Pancreas (tissue), 10 donors: ENCODE measurements at regions not wholly inside any gene's neighbourhood (a gene's known extent, or its start where the extent isn't known, plus 50 kb on each side); places are given as distances from the start of the nearest gene placed in this dataset.

Source experiments
- ATAC-seq, 4 donors: fragments of 200-7000 bp; cut with Tn5 transposase; one replicate each; pipeline versions ENCODE4 v1.8.0 to v1.9.1; 2020; ENCODE audit warnings: mild to moderate bottlenecking in 4 of 4, moderate library complexity in 4 of 4
- DNase-seq, 6 donors: peaks; one replicate each; pipeline ENCODE4 v3.0.0-alpha.2; 2020
- FAIRE-seq: peaks from 2 replicates; lab custom pipeline; 2012; peaks lifted over from hg19 to GRCh38; lab: Jason Lieb, UNC
- H3K27ac ChIP-seq, 4 donors: fragments of 200-600 bp; sonication (generic); 1 replicate in 3 of 4; 2 replicates in 1 of 4; pipeline versions ENCODE4 v1.5.0 to v1.8.0; 2020
- H3K27me3 ChIP-seq, 4 donors: fragments of 200-600 bp; one replicate each; pipeline ENCODE4 v1.8.0; 2021
- H3K36me3 ChIP-seq, 3 donors: fragments of 200-600 bp; sonication (generic) in 1 of 3; one replicate each; pipeline versions ENCODE4 v1.5.0 to v1.8.0; 2020 to 2021
- H3K4me1 ChIP-seq, 3 donors: fragments of 200-600 bp; one replicate each; pipeline ENCODE4 v1.8.0; 2021
- H3K4me3 ChIP-seq, 4 donors: fragments of 200-600 bp; sonication (generic) in 2 of 4; one replicate each; pipeline versions ENCODE4 v1.5.0 to v1.8.0; 2020 to 2021
- H3K9me3 ChIP-seq, 4 donors: fragments of 200-600 bp; one replicate each; pipeline ENCODE4 v1.8.0; 2021
- CTCF ChIP-seq, 4 donors: fragments of 200-600 bp; sonication (generic) in 3 of 4; IDR thresholded peaks; one replicate each; pipeline versions ENCODE4 v1.5.0 to v1.8.0; 2021; ENCODE audit warnings: antibody characterized with exemption in 4 of 4
- WGBS, 2 donors: extraction: QIAGEN DNeasy Blood & Tissue Kit; methylation state at CpG; one replicate each; pipeline ENCODE4 v1.1.7; 2013; 5-methylcytosine and 5-hydroxymethylcytosine counted together
- intact Hi-C, 3 donors: fragments of 100-400 bp; cut with DNase I; formaldehyde crosslinking; loops; one replicate each; pipeline versions ENCODE4 v1.11.1 to v1.14.2; 2022
- donor health status: healthy with polysubstance abuse.
- donor health status: DM: no; HTN: no; CAD: no; lungs with moderate emphysema.
- donor health status: DM: no; HTN: no; CAD: no.
- donor health status: control.
- donor health status: control.
- donor health status: Bipolar disorder and iron deficiency.
- donor health status: DM: yes; HTN: yes; CAD: no.
- donor health status: DM: no; HTN: no; CAD: no.
- donor health status: DM: no; HTN: no; CAD: no.
- donor health status: DM: yes; HTN: yes; CAD: no.

DNA sequence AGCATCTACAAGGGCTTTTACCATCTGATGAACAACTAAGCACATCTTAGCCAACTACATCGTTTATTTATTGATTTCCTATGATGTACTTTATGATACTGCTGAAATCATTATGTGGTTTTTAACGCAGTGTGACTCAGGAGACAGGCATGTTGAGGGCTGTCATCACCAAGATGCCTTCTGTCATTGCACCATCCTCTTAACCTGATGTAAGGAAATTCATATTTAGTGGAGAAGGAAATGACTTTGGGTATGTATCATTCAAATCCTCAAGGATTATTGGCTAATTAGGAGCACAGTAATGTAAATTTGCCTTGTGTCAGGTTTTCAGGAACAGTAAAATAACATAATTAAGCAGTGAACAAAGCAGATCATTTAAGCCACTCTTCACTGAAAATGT, 138.5 kb upstream of the MGMT start:
- TF ChIP-seq CTCF (IDR thresholded peaks at IDR 0.05): no peak
- no peak for DNase-seq
- peaks cover 0 to 7% (median 0%) of the 10 kb centered on the region in 4 donors for H3K27me3 ChIP-seq
- H3K9me3 ChIP-seq: no peaks in the 10 kb centered on the region
- H3K27ac ChIP-seq: no peak overlapping the region
- WGBS, 2 donors: 33 to 40% methylated on average over 2 of the region's 2 CpGs
- no peaks in the 10 kb centered on the region for H3K4me1 ChIP-seq
- H3K4me3 ChIP-seq: no peak overlapping the region
- intact Hi-C loops: no loop called here
- no peak for ATAC-seq
- no peaks in the 10 kb centered on the region for H3K36me3 ChIP-seq
- no peak for FAIRE-seq

DNA sequence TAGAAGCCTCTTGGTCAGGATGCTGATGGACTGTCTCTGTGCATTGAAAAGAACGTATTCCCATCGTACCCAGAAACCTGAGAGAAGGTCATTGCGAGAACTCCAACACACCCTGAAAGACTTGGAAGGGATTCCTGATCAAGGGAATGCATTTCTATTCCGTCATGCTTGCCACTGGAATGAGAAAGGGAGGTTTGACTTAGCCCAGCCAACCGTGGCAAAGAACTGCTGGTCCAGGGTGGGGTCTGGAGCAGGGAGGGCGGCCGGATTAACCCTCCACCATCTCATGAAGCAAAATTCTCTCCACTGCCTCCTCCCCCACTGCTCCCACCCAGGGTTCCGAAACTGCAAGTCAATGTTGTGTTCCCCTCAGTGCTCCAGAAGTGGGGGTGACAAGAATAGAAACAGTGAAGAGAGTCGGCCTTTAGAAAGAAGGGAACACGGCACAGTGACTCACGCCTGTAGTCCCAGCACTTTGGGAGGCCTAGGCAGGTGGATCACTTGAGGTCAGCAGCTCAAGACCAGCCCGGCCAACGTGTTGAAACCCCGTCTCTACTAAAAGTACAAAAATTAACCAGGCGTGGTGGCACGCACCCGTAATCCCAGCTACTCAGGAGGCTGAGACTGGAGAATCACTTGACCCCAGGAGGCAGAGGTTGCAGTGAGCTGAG, 137.5 kb upstream of the MGMT start:
- peaks cover 0 to 7% (median 0%) of the 10 kb centered on the region in 4 donors for H3K27me3 ChIP-seq
- no peak for DNase-seq
- H3K4me3 ChIP-seq: no peak overlapping the region
- intact Hi-C loops: no loop called here
- no peaks in the 10 kb centered on the region for H3K4me1 ChIP-seq
- no peaks in the 10 kb centered on the region for H3K9me3 ChIP-seq
- TF ChIP-seq CTCF (IDR thresholded peaks at IDR 0.05): no peak
- WGBS, 2 donors: 66 to 74% methylated on average over 17 of the region's 17 CpGs
- no peak for ATAC-seq
- no peaks in the 10 kb centered on the region for H3K36me3 ChIP-seq
- H3K27ac ChIP-seq: no peak overlapping the region
- no peak for FAIRE-seq

- ATAC-seq (no peak), DNase-seq (no peak), FAIRE-seq (no peak)
- TF ChIP-seq CTCF (IDR thresholded peaks at IDR 0.05): no peak
- 70 to 87% methylated on average over 4 of the region's 4 CpGs for WGBS, 2 donors
- peaks cover 0 to 7% (median 0%) of the 10 kb centered on the region in 4 donors for H3K27me3 ChIP-seq
- intact Hi-C loops: no loop called here
- H3K27ac ChIP-seq: no peak overlapping the region
- H3K9me3 ChIP-seq: no peaks in the 10 kb centered on the region
- no peaks in the 10 kb centered on the region for H3K36me3 ChIP-seq
- no peaks in the 10 kb centered on the region for H3K4me1 ChIP-seq
- no peak overlapping the region for H3K4me3 ChIP-seq
Observed at GRCh38 chr10:129330211-129330610, 136.8 kb upstream of the MGMT start.

DNA sequence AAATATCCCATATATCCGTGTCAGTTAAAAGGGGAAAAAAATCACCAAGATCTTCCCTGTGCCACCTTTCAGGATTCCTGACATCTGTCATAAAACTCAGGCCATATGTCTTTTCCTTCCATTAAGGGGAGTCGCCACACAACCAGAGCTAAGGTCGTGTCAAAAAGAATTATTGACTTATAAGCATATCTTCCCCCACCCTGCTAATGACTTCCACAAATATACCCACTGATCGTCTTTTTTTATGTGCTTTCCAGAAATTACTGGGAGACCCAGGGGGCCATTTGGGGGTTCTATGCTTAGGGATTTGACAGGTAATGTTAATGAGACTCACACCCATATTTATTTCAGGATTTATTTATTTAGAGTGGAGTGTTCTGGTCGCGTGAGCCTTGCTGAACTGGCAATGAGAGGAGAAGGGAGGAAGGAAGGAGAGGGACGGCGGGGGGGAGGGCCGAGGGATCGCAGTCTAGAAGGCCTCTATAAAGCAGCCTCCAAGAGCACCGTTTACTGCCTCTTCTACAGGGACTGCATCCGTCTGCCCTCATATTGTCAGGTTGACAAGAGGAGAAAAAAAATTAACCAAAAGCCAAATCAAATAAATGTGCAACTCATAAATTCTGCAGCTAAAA, 135.7 kb upstream of the MGMT start:
- H3K36me3 ChIP-seq: no peaks in the 10 kb centered on the region
- H3K9me3 ChIP-seq: no peaks in the 10 kb centered on the region
- H3K4me3 ChIP-seq: no peak overlapping the region
- no peak for FAIRE-seq
- H3K27ac ChIP-seq: no peak overlapping the region
- H3K27me3 ChIP-seq: peaks cover 0 to 7% (median 0%) of the 10 kb centered on the region in 4 donors
- WGBS, 2 donors: 39 to 47% methylated on average over 12 of the region's 12 CpGs
- intact Hi-C loops: no loop called here
- TF ChIP-seq CTCF (IDR thresholded peaks at IDR 0.05): no peak
- no peak for DNase-seq
- H3K4me1 ChIP-seq: no peaks in the 10 kb centered on the region
- no peak for ATAC-seq

DNA sequence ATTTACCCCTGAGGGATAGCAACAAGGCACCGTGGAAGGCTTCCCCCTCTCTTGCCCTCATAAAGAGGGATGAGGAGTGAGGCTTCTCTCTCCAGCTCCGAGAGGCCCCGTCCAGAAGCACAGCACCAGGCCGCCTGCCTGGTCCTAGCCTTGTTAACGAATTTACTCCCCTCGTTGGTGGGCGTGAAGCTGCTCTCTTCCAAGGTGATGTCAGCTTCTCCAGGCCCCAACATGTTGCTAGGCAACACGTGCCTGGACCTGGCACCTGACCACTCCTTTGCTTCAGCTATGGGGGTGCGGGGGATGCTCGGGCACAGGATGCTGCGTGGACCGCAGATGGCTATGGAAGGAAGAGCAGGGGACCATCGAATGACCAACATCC, 135.2 kb upstream of the MGMT start:
- intact Hi-C loops: no loop called here
- no peak for TF ChIP-seq CTCF (IDR thresholded peaks at IDR 0.05)
- Histone ChIP-seq H3K4me3 (no peak overlapping the region), H3K4me1 (no peaks in the 10 kb centered on the region), H3K27me3 (peaks cover 0 to 7% (median 0%) of the 10 kb centered on the region in 4 donors), H3K36me3 (no peaks in the 10 kb centered on the region), H3K27ac (no peak overlapping the region), H3K9me3 (no peaks in the 10 kb centered on the region)
- FAIRE-seq (no peak), DNase-seq (no peak), ATAC-seq (no peak)
- 64 to 73% methylated on average over 13 of the region's 13 CpGs for WGBS, 2 donors
